ENCODE measurements at regions not wholly inside any gene's neighbourhood (a gene's known extent, or its start where the extent isn't known, plus 50 kb on each side); places are given as distances from the start of the nearest gene placed in this dataset.

DNA sequence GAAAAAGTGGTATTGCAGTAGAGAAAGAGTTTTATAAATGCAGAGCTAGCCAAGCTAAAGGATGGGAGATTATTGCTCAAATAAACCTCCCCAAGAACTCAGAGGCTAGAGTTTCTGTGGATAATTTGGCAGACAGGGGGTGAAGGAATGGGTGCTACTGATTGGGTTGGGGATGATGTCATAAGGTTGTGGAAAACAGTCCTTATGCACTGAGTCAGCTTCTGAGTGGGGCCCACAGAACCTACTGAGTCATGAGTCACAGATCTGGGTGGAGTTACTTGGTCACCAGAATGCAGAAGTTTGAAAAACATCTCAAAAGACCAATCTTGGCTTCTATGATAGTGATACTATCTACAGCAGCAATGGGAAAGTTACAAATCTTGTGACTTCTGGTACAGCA is 1146.7 kb downstream of the TYW1 start:
- no peak for TF ChIP-seq POLR2A (IDR thresholded peaks at IDR 0.05)
- no peak for TF ChIP-seq POLR2AphosphoS5 (IDR thresholded peaks at IDR 0.05)
- no peak for TF ChIP-seq CTCF (IDR thresholded peaks at IDR 0.05)
- Histone ChIP-seq H3K27me3 (replicated peaks; ENCODE audit: insufficient read depth) (no peaks in the 10 kb centered on the region), H3K27ac (no peak overlapping the region), H3K36me3 (no peaks in the 10 kb centered on the region), H3K9me3 (no peaks in the 10 kb centered on the region), H3K4me3 (no peak overlapping the region), H3K4me1 (replicated peaks) (no peaks in the 10 kb centered on the region)
- no peak for DNase-seq (ENCODE audit: low spot score)
- intact Hi-C loops (cut with DNase I), result no loop called here

- H3K4me3 ChIP-seq, result no peak overlapping the region
- H3K27ac ChIP-seq, result no peak overlapping the region
- intact Hi-C loops (cut with DNase I), result no loop called here
- WGBS, result 22% methylated on average over 1 of the region's 1 CpG
- H3K4me1 ChIP-seq (replicated peaks), result no peaks in the 10 kb centered on the region
- TF ChIP-seq POLR2A (IDR thresholded peaks at IDR 0.05) (no peak), CTCF (IDR thresholded peaks at IDR 0.05) (no peak), POLR2AphosphoS5 (IDR thresholded peaks at IDR 0.05) (no peak)
- DNase-seq (ENCODE audit: low spot score), result no peak
- no peaks in the 10 kb centered on the region for H3K36me3 ChIP-seq
- no peaks in the 10 kb centered on the region for H3K27me3 ChIP-seq (replicated peaks; ENCODE audit: insufficient read depth)
- no peaks in the 10 kb centered on the region for H3K9me3 ChIP-seq
Observed at GRCh38 chr7:68146983-68147382, 1150.3 kb downstream of the TYW1 start.

DNA sequence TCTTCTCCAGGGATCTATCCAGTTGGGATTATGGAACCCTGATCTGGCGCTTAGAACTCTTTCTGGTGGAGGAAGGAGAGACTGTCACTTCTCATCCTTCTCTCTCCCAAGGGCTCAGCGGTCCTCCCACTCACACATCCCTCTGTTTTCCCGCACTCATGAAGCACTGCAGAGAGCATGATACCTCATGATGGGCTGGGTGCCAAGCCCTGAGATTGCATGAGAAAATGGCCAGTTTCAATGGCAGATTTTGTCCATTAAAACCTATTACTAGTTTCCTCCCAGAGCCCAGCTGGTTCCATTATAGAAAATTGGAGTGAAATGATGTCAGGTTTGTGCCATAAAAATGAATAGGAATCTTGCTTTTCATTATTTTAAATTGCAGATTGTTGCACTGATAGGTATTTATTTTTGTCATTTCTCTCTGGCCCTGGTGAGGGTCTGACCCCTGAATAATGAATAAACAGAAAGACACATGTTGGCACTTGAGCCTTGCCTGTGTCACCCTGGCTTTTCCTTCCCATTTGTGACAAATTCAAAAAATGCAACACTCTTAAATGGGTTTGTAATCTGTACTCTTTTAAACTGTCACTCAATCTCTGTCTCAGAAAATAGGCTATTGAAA is 1151.1 kb downstream of the TYW1 start:
- WGBS, result 51% methylated on average over 3 of the region's 3 CpGs
- intact Hi-C loops (cut with DNase I), result no loop called here
- Histone ChIP-seq H3K36me3 (no peaks in the 10 kb centered on the region), H3K4me3 (no peak overlapping the region), H3K27ac (no peak overlapping the region), H3K27me3 (replicated peaks; ENCODE audit: insufficient read depth) (no peaks in the 10 kb centered on the region), H3K9me3 (no peaks in the 10 kb centered on the region), H3K4me1 (replicated peaks) (no peaks in the 10 kb centered on the region)
- TF ChIP-seq POLR2A (IDR thresholded peaks at IDR 0.05), result no peak
- TF ChIP-seq CTCF (IDR thresholded peaks at IDR 0.05), result no peak
- no peak for TF ChIP-seq POLR2AphosphoS5 (IDR thresholded peaks at IDR 0.05)
- DNase-seq (ENCODE audit: low spot score), result no peak

GRCh38 chr7:68148440-68148839 is 1151.8 kb downstream of the TYW1 start:
- 92% methylated on average over 2 of the region's 2 CpGs for WGBS

More at GRCh38 chr7:68148440-68148839, 1151.8 kb downstream of the TYW1 start:
- no peak for DNase-seq (ENCODE audit: low spot score)
- no peaks in the 10 kb centered on the region for H3K27me3 ChIP-seq (replicated peaks; ENCODE audit: insufficient read depth)
- no peak for TF ChIP-seq CTCF (IDR thresholded peaks at IDR 0.05)
- TF ChIP-seq POLR2A (IDR thresholded peaks at IDR 0.05), result no peak
- no peak for TF ChIP-seq POLR2AphosphoS5 (IDR thresholded peaks at IDR 0.05)
- H3K4me1 ChIP-seq (replicated peaks), result no peaks in the 10 kb centered on the region
- no peaks in the 10 kb centered on the region for H3K36me3 ChIP-seq
- no peaks in the 10 kb centered on the region for H3K9me3 ChIP-seq
- intact Hi-C loops (cut with DNase I), result no loop called here
- H3K4me3 ChIP-seq, result no peak overlapping the region
- no peak overlapping the region for H3K27ac ChIP-seq
